ENCODE measurements at regions not wholly inside any gene's neighbourhood (a gene's known extent, or its start where the extent isn't known, plus 50 kb on each side); places are given as distances from the start of the nearest gene placed in this dataset.

DNA sequence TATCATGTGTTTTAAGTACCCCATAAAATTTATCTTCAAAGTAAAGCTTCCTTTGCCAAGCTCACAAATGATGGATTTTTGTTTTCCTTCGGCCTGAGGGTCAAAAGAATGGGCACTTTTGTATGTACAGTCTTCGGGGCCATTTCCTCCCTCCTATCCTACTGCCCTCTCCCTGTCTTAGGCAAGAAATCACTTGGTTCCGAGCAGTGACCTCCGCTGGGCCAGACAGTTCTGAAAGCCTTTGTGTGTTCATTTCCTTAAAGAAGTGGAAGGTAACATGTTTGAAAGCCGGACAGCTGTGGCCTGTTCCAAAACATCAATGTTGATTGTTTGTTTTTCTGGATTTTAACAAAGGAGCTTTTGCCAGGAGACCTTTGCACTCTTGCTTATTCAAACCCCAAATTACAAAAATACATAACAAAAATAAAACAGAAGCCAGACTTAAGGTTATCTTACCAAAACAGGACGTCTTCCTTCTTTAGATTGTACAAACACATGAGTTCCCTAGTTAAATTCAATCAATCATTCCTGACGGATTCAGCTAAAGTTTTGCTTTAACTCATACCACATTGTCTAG, 110.6 kb upstream of the LIMCH1 start:
- H3K4me3 ChIP-seq = no peak overlapping the region
- no peaks in the 10 kb centered on the region for H3K36me3 ChIP-seq (ENCODE audit: control insufficient read depth in 4 of 4, insufficient read depth in 4 of 4, low read length in 4 of 4)
- ATAC-seq (ENCODE audit: insufficient read depth, low FRiP score) (no peak), DNase-seq (peak; percentile 79 to 92 (median 92))
- peak overlapping the region; percentile 72 to 73 for H3K27ac ChIP-seq (ENCODE audit: low read depth in 1 of 2, low read length in 1 of 2)
- H3K9me3 ChIP-seq (ENCODE audit: control insufficient read depth in 4 of 4, insufficient read depth in 3 of 4, low read length in 3 of 4) = no peaks in the 10 kb centered on the region
- H3K27me3 ChIP-seq (ENCODE audit: control insufficient read depth in 3 of 3, insufficient read depth in 3 of 3, low read length in 2 of 3) = no peaks in the 10 kb centered on the region
- TF ChIP-seq, protein P1, sequence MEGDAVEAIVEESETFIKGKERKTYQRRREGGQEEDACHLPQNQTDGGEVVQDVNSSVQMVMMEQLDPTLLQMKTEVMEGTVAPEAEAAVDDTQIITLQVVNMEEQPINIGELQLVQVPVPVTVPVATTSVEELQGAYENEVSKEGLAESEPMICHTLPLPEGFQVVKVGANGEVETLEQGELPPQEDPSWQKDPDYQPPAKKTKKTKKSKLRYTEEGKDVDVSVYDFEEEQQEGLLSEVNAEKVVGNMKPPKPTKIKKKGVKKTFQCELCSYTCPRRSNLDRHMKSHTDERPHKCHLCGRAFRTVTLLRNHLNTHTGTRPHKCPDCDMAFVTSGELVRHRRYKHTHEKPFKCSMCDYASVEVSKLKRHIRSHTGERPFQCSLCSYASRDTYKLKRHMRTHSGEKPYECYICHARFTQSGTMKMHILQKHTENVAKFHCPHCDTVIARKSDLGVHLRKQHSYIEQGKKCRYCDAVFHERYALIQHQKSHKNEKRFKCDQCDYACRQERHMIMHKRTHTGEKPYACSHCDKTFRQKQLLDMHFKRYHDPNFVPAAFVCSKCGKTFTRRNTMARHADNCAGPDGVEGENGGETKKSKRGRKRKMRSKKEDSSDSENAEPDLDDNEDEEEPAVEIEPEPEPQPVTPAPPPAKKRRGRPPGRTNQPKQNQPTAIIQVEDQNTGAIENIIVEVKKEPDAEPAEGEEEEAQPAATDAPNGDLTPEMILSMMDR (IDR thresholded peaks at IDR 0.05; ENCODE audit: control extremely low read depth, extremely low read depth) = no peak
- 40 to 62% methylated on average over 7 of the region's 7 CpGs for WGBS, 2 donors
- peaks cover 6 to 89% (median 47%) of the 10 kb centered on the region in 5 donors for H3K4me1 ChIP-seq (ENCODE audit: control insufficient read depth in 5 of 5, insufficient read depth in 5 of 5, low read length in 5 of 5)
- H3K9ac ChIP-seq (ENCODE audit: insufficient read depth in 1 of 2, low read length in 2 of 2) = no peak overlapping the region

DNA sequence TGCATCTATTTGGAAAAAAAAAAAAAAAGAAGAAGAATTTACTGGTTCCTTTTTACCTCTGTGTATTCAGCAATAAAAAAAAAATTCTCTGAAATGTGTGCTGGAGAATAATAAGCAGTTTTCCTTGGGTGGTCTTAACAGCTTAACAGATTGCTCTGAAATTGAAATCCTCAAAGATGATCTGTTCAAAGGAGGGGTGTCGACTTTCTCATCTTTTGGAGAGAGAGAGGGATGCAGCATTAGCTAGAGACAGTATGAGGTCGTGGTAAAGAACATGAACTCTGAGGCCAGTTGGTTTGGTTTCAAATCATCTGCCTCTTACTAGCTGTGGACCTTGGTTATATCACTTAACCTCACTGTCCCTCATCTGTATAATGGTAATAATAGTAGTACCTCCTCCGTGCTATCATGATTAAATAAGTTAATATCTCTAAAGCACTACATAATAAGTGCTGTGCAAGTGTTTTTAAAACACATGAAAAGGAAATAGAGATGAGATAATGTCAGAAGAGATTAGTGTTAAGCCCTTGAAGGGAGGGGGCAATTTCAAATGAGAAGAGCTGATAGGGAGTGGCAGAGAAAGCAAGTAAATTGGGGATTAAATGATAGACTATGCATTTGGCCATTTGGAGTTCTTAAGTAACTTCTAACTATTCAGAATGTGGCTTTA, 109.9 kb upstream of the LIMCH1 start:
- H3K4me1 ChIP-seq (ENCODE audit: control insufficient read depth in 5 of 5, insufficient read depth in 5 of 5, low read length in 5 of 5) = peaks cover 6 to 90% (median 54%) of the 10 kb centered on the region in 5 donors
- peak in 1 of 3 donors; percentile 50 for DNase-seq
- H3K36me3 ChIP-seq (ENCODE audit: control insufficient read depth in 4 of 4, insufficient read depth in 4 of 4, low read length in 4 of 4) = no peaks in the 10 kb centered on the region
- H3K9me3 ChIP-seq (ENCODE audit: control insufficient read depth in 4 of 4, insufficient read depth in 3 of 4, low read length in 3 of 4) = no peaks in the 10 kb centered on the region
- no peaks in the 10 kb centered on the region for H3K27me3 ChIP-seq (ENCODE audit: control insufficient read depth in 3 of 3, insufficient read depth in 3 of 3, low read length in 2 of 3)
- WGBS, 2 donors = 41 to 56% methylated on average over 3 of the region's 3 CpGs
- H3K9ac ChIP-seq (ENCODE audit: insufficient read depth in 1 of 2, low read length in 2 of 2) = no peak overlapping the region
- TF ChIP-seq, protein P1 (IDR thresholded peaks at IDR 0.05; ENCODE audit: control extremely low read depth, extremely low read depth) = no peak
- H3K27ac ChIP-seq (ENCODE audit: low read depth in 1 of 2, low read length in 1 of 2) = peak overlapping the region in 1 of 2 donors; percentile 90
- ATAC-seq (ENCODE audit: insufficient read depth, low FRiP score) = no peak
- no peak overlapping the region for H3K4me3 ChIP-seq

DNA sequence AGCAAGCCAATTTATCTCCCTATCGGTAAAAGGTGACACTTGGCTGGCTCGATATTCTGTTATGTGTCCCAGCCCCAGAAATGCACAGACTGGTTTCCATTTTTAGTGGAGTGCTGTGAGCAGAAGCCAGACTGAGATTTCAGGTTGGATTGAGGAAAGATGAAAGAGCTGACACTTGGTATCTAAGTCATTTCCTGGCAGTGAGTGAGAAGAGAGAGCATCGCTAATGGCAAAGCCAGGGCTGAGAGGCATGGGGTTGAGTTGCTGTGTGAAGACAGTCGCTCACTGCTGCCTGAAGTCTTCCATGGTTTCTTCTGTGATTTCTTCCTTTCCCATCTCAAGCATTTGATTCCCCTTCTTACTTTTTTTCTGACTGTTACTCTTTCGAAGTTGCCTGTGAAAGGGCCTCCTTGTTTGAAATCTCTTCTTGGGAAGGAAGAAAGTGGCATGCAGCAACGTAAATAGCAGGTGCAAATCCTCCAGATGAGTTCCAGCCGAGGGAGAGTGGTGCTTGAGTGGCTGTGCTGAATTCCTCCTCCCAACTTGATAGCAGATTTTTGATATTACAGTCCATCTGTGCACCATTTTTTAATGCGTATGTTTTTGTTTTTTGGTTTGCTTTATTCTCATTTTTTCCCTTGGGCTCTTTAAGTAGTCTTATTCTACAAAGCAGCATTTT, 109.2 kb upstream of the LIMCH1 start:
- H3K27ac ChIP-seq (ENCODE audit: low read depth in 1 of 2, low read length in 1 of 2) = peak overlapping the region; percentile 55 to 90
- peaks cover 9 to 88% (median 57%) of the 10 kb centered on the region in 5 donors for H3K4me1 ChIP-seq (ENCODE audit: control insufficient read depth in 5 of 5, insufficient read depth in 5 of 5, low read length in 5 of 5)

More for the DNA sequence above, 109.2 kb upstream of the LIMCH1 start:
- H3K36me3 ChIP-seq (ENCODE audit: control insufficient read depth in 4 of 4, insufficient read depth in 4 of 4, low read length in 4 of 4) = no peaks in the 10 kb centered on the region
- TF ChIP-seq, protein P1 (IDR thresholded peaks at IDR 0.05; ENCODE audit: control extremely low read depth, extremely low read depth) = no peak
- 46 to 64% methylated on average over 8 of the region's 8 CpGs for WGBS, 2 donors
- no peaks in the 10 kb centered on the region for H3K9me3 ChIP-seq (ENCODE audit: control insufficient read depth in 4 of 4, insufficient read depth in 3 of 4, low read length in 3 of 4)
- no peaks in the 10 kb centered on the region for H3K27me3 ChIP-seq (ENCODE audit: control insufficient read depth in 3 of 3, insufficient read depth in 3 of 3, low read length in 2 of 3)
- no peak for ATAC-seq (ENCODE audit: insufficient read depth, low FRiP score)
- H3K9ac ChIP-seq (ENCODE audit: insufficient read depth in 1 of 2, low read length in 2 of 2) = no peak overlapping the region
- DNase-seq = peak; percentile 51 to 73 (median 56)
- no peak overlapping the region for H3K4me3 ChIP-seq
